NOMO-1 (cell line): ENCODE measurements at regions not wholly inside any gene's neighbourhood (a gene's known extent, or its start where the extent isn't known, plus 50 kb on each side); places are given as distances from the start of the nearest gene placed in this dataset.

Experiments
- DNase-seq, 2 experiments: peaks; one replicate each; lab custom pipeline; 2025; ENCODE audit not compliant: unreplicated experiment in 2 of 2; lab: John Stamatoyannopoulos, UW

DNA sequence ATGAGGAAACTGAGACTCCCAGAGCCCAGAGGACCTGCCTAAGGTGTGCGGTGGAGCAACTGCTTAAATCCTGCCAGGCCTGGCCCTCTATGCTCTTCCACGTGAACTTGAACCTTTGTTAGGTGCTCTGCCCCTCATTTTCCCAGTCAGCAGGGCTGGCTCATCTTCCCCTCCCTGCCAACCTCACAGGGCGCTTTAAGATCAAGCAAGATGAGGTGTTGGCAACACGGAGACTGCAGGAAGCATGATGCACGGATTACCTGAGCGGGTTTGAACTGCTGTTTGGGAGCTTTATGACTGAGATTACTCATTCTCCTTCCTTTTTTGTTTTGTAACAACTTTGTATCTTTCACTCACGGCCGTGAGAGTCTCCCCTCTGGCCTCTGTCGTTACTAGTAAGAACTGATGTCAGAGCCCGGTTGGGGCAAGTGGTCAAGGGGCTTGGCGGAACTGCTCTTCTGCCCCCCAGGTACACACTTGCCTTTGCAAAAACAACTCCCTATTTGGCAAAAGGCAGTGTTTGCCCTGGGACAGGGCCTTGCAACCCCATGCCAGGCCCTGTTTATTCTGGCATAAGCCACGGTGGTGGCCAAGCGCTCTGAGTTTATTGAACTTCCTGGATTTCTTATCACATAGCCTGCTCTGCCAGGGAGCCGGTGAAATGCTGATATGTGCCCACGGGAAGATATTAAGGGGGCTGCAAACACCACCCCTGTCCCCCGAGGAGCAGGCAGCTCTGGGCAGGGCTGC lies 127.8 kb downstream of the INHBB start:
- no peak for DNase-seq

DNA sequence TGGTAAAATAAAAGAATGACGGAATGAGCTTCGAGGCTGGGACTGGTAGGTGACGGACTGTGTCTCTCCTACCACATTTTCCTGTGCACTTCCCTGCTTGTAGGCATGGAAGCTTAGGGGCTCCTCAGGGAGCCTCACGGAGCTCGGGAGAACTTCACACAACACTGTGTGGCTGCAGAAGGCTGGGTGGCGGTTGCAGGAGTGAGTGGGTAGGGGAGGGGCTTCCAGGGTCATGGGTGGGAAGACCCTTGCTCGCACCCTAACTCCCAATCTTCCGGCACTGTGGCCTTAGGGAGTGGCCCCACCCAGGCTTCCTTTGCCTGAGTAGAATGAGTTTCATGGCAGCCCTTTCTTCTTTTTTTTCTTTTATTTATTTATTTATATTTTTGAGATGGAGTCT lies 128.6 kb downstream of the INHBB start:
- no peak for DNase-seq

DNA sequence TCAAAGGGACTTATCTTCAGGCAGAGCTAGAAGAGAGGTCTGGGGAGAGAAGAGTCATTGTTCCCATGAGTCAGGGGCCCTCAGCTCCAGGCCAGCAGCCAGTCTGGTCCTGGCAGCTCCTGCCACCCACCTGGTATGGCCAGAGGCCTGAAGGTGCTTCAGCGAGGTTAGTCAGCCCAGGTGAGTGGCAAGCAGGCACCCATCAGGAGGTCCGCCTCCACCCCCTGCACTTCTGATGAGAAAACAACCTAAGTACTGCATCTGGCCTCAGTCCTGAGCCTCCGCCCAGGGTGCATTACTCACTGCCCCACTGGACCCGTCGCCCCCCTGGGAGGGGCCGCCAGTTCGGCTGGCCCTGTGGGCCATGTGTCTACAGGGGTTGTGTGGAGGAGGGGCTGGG lies 130.2 kb downstream of the INHBB start:
- no peak for DNase-seq

DNA sequence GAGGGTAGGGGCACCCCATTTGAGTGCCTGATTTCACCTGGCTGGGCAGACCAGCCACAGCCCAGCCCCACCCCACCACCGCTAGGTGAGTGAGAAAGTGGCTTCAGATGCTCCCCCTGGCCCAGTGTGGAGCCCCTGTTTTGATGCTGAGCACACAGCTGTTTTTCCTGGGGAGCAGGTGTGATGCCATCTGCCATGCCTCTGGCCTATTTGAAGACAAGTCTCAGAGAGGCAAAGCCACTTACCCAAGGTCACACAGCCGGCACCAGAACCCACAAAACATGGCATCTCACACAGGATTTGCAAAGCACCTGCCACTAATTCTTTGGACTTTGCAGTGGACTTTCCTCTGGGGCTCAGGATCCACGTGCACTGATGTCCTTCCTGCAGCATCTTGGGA lies 131.3 kb downstream of the INHBB start:
- no peak for DNase-seq

DNA sequence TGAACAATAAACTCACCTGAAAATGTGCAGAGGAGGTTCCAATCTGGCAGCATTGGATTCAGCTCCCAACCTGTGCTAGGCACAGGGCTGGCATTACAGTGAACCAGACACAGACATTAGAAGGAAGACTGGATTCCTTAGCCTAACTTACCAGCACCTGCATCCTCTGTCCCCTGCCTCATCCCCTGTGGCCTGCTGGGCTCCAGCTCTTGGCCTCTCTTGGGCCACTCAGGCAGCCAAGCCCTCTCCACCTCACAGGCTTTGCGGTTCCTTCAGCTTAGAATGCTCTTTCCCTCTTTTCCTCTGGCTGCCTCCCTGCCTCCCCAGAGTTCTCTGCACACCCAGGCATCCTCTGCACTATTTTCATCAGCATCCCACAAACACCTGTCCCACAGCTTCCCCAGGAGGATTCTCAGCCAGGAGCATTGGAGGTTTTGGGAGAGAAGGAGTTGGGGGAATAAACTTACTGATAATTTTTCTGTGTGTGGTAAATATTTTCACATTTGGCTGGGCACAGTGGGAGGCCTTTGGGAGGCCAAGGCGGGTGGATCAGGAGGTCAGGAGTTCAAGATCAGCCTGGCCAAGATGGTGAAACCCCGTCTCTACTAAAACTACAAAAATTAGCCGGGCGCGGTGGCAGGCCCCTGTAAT lies 132.0 kb downstream of the INHBB start:
- no peak for DNase-seq

DNA sequence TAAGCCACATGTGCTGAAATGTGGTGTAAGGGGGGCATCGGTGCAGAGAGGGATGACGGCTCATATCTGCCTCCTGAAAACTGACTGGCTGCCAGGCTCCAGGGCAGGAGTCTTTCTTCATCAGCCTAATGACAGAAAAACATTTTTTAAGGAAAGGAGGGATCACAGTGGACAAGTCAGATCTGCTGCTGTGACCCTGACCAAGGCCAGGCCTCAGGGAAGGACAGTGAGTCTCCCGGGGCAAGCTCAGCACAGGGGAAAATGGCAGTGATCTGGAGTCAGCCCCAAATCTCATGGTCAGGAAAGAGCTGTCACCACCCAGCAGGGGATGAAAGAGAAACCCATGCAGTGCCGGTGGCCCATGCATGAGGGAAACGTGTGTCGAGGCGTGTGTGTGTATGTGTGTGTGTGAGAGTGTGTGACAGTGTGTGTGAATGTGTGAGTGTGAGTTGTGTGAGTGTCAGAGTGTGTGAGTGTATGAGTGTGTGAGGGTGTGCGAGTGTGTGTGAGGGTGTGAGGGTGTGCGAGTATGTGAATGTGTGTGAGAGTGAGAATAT lies 134.5 kb downstream of the INHBB start:
- DNase-seq = no peak

DNA sequence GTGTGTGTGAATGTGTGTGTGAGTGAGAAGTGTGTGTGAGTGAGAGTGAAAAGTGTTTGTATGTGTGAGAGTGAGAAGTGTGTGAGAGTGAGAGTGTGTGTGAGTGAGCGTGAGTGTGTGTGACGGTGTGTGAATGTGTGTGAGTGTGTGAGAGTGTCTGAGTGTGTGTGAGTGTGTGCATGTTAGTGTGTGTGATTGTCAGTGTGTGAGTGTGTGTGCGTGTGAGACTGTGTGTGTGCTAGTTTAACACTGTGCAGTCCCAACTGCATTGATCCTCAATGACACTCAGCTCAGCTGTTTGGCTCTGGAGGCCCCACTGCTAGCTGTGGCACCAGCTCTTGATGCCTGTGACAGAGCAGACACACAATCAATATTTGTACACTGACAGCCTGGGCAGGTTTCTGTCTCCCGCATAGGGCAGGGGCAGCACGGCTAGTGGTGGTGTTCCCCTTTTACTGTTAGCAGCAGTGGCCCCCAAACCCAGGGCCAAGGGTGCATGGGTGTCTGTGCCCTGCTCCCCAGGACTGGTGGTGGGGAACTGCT lies 135.0 kb downstream of the INHBB start:
- no peak for DNase-seq

DNA sequence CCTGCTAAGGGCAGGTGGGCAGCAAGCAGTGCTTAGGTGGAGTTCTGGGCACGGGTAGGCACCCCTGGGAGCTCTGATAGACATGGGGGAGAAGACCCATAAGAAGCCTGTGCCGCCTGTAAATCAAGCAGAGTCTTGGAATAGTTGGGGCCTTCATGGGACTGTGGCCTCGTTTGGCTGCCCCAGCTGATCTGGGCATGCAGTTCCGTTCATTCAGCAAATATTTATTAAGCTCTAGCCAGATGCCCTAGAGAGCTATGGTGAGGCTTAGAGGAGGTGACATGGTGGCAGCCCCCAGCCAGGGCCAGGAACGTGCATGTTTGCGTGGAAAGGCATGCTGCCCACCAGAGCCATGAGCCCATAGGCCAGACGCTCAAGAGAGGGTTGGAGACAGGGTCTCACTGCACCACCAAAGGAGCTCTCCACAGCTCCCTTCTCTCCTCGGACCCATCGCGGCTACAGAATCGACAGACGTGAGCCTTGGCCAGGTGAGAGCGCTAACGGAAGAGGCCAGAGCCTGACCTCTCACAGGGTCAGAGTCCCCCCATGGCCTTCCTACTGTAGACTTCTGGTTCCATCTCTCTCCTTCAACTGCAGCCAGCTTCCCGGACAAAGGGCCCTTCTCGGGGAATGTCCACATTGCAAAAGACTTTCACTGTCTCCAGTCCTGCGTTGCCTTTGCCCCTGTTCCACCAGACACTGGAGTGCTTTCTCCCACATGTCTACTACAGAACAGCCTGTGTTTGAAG lies 135.7 kb downstream of the INHBB start:
- DNase-seq = no peak

DNA sequence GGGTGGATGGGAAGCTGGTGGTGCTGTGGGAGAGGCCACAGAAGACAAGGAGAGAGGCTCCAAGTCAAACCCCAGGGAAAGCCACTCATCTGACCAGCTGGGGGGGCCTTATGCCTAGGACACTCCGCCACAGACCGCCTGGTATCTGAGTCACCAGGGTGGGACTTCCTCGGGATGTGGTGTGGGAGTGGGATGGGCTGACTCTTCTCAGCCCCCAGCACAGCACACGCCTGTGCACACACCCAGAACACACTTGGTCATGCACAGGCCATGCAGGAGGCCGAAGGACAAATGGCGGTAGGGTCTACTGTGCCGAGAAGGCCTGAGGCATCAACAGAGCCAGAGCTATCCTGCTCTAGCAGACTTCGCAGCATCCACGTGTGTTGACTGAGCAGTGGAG lies 136.4 kb downstream of the INHBB start:
- DNase-seq = no peak

DNA sequence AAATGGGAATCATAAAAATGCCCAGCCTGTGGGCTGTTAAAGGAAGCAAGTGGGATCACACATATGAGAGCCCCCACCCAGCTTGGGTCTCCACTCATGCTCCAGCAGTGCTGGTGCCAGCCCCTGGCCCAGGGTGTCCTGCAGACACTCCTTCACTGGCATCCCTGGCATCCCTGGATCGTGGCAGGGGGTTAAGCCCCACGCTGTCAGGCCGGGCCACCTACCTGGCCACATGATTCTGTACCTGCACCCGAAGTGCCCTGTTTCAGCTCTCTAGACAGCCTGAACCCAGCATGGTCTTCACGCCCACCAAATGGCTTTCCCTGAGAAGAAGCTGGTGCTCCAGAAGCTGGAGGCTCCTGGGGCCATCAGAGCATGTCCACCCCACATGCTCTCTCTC lies 137.4 kb downstream of the INHBB start:
- DNase-seq = no peak

DNA sequence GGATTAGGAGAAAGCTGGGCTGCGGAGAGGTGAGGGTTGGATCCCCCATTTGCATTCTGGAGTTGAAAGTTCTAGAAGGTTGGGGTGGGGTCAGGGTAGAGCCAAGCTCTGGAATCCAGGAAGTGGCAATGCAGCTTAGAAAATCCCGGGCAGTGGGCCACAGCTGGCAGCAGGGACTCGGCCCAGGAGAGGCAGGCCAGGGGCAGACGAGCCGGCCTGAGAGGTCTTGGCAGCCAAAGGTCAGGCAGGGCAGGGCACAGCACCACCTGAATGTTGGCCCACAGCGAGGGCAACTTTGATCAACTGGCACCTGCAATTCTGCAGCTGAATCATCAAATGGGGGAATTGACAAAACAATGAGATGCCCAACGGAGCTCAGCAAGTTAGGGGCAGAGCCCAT lies 139.2 kb downstream of the INHBB start:
- no peak for DNase-seq

DNA sequence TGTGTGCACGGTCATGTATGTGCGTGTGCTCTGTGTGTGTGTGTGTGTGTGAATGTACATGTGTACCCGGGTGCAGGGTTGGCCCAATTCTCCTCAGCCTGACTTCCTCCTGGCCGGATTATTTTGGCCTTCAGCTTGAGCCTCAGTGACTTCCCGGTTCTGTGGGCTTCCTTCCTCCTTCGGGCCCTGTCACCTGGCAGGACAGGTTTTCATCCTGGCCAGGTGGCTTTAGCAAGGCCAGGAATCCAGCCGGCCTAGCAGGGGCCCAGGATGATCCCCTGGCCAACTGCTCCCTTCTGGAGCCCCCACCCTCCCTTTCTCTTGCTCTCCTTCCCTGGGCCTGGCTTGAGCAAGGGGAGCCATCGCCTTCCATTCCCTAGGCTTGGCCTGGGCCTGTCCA lies 140.5 kb downstream of the INHBB start:
- DNase-seq = no peak

DNA sequence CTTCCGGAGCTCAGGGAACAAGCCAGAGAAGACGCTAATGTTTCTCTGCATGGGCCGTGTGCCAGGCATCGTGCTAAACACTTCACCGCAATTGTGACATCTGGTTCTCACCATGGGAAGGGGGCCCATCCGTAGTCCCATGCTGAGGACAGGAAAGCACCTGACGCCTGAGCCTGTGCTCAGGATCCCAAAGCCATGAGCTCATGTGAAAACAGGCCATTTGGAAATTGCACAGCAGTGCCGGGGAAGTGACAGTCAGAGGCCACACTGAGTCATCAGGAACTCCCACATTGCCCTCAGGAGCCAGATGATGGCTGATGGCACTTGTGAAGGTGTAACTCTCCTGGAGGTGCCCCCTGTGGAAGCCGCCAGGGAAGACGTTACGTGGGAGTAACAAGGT lies 141.0 kb downstream of the INHBB start:
- no peak for DNase-seq

DNA sequence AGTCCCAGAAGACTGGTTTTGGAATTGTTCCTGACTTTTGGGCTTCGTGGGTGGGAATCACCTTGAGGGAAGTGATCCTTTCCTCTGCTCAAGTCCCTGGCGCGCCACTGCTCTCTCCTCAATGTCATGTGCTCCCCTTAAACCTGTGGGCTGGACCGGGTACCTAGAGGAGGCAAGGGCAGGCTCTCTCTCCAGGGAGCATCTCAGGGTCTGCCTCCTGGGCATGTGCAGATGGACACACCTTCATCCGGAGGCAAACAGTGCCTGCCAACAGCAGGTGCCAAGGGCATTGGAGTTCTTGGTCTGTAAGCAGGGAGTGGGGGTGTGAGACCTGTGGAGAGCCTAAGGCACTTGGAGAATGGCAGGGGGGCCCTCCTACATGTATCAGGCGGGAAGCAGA lies 142.6 kb downstream of the INHBB start:
- DNase-seq = no peak

DNA sequence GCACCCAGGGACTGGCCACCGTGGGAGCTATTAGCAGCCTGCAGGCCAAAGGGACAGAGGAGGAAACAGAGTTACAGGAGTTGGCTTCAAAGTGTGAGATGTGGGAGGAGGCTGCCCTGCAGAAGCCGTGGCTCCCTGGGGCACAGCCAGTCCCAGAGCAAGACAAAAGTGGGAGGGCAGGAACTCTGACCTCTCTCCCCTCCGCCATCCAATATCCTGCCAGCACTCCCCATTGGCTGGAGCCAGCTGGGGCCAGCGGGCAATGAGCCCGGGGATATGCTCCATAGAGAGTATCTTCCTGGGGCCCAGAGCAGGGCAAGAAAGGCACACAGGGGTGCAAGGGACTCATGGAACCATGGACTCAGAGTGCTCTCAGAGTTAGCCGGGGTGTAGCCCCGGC lies 143.1 kb downstream of the INHBB start:
- no peak for DNase-seq

DNA sequence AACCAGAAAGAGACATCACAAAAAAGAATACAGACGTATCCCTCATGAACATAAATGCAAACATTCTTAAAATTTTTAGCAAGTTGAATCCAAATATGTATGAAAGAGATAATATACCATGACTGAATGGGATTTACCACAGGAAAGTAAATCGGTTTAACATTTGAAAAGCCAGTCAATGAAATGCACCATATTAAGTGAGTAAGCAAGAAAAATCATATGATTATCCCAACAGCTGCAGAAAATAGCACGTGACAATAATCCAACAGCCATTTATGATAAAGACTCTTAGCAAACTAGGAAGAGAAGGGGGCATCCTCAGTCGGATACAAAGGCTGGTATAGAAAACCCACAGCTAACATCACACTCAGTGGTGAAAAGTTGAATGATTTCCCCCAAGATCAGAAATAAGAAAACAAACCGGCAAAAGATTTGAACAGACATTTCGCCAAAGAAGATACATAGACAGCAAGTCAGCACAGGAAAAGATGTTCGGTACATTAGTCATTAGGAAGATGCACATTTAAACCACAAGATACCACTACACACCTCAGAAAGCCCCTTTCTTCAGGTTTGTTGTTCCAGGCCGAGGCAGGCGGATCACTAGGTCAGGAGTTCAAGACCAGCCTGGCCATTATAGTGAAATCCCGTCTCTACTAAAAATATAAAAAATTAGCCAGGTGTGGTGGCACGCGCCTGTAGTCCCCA lies 144.3 kb downstream of the INHBB start:
- no peak for DNase-seq

DNA sequence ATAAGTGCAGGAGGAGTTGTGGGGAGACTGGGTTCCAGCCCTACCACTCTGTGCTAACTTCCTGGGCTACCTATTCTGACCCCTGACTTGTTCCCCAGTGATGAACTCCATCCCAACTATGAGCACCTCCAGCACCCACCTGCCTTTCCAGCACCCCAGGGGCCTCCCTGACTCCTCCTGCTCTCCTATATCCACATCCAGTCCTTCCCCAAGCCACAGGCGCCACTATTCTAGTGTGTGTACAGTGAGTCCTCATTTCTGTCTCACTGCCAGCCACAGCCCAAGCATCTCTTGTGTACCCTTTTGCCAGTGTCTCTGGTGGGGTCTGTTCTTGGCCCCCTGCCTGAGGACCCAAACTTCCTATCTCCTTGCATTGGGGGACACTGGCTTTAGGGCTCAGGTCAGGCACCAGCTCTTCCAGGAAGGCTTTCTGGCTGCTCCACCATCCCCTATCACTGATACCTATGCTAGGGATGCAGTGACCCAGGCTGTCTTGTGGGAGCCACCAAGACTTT lies 145.2 kb downstream of the INHBB start:
- no peak for DNase-seq

DNA sequence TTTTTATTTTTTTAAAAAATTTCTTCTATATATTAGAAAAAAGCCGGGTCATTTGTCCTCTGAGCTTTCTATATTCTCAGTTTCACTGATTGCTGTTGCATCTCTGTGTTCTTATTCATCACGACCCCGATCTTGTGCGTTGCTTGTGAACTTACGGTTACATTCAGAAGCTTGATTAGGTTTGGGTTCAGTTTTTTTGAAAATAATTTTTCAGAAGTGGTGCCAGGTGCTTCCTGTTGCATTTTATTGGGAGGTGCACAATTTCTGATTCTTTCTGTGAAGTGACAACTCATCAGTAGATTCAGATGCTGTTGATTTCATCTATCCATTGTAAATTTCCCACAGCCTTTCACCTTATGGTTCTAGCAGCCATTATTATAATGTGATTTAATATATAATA lies 147.3 kb downstream of the INHBB start:
- DNase-seq = no peak

DNA sequence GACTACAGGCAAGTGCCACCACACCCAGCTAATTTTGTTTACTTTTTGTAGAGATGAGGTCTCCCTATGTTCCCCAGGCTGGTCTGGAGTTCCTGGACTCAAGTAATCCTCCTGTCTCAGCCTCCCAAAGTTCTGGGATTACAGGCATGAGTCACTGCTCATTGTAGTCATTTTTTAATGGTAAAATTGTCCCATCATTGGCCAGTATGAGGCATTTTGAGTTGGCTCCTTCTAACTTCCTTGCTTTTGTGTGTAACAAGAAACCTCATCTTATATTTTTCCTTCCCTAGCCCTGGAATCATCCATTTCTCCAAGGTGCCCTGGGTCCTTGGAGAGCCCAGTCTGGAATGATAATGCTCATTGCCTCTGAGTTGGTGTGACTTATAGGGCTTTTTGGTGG lies 148.5 kb downstream of the INHBB start:
- no peak for DNase-seq

DNA sequence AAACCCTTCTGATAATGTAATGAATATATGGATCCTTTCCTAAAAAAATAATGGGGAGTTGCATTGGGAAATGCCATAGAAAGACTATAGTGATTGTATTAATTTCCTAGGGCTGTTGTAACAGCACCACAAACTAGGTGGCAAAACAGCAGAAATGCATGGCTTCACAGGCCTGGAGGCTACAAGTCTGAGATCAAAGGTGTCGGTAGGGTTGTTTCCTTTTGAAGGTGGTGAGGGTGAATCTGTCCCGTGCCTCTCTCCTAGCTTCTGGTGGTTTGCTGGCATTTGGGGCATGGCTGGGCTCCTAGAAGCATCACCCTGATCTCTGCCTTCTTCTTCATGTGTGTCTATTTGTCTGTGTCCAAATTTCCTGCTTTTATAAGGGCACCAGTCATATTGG lies 149.7 kb downstream of the INHBB start:
- no peak for DNase-seq

DNA sequence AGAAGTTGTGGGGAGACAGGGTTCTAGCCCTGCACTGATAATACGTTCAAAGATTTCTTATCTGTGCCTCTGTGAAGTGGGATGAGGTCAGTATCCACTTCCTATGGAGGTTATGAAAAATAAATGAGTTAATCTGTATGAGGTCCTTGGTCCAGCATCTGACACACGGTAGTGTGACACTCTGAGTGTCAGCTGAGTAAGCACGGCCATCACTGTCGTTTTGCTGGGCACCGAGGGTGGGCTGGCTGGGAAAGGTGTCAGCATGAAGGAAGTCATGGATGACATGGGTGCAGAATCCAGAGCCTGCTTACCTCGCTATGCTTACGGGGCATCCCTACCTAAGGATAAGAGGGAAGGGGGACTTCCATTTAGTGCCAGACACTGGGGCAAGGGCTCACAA lies 150.3 kb downstream of the INHBB start:
- DNase-seq = no peak
